ENCODE measurements at regions not wholly inside any gene's neighbourhood (a gene's known extent, or its start where the extent isn't known, plus 50 kb on each side); places are given as distances from the start of the nearest gene placed in this dataset.

GRCh38 chr16:35690413-35690812, 2231.0 kb downstream of the TP53TG3F start:
- Mint-ChIP-seq H3K27me3 (ENCODE audit: low read depth, unreplicated experiment) (no peaks in the 10 kb centered on the region), H3K36me3 (ENCODE audit: low read depth, unreplicated experiment) (no peaks in the 10 kb centered on the region), H3K4me3 (ENCODE audit: unreplicated experiment) (no peak overlapping the region), H3K27ac (ENCODE audit: unreplicated experiment) (no peak overlapping the region), H3K9me3 (ENCODE audit: unreplicated experiment) (peaks cover 21% of the 10 kb centered on the region), H3K4me1 (ENCODE audit: low read depth, unreplicated experiment) (no peaks in the 10 kb centered on the region)
- TF ChIP-seq, protein P1, sequence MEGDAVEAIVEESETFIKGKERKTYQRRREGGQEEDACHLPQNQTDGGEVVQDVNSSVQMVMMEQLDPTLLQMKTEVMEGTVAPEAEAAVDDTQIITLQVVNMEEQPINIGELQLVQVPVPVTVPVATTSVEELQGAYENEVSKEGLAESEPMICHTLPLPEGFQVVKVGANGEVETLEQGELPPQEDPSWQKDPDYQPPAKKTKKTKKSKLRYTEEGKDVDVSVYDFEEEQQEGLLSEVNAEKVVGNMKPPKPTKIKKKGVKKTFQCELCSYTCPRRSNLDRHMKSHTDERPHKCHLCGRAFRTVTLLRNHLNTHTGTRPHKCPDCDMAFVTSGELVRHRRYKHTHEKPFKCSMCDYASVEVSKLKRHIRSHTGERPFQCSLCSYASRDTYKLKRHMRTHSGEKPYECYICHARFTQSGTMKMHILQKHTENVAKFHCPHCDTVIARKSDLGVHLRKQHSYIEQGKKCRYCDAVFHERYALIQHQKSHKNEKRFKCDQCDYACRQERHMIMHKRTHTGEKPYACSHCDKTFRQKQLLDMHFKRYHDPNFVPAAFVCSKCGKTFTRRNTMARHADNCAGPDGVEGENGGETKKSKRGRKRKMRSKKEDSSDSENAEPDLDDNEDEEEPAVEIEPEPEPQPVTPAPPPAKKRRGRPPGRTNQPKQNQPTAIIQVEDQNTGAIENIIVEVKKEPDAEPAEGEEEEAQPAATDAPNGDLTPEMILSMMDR (IDR thresholded peaks at IDR 0.05; ENCODE audit: insufficient read depth, low read depth, low read length) = no peak
- TF ChIP-seq EZH2 (IDR thresholded peaks at IDR 0.05; ENCODE audit: insufficient read depth, low read length) = no peak
- Histone ChIP-seq H3K9me3 (ENCODE audit: insufficient read depth, low read depth, low read length) (peaks cover 3% of the 10 kb centered on the region), H3K4me1 (ENCODE audit: insufficient read depth, low read length) (no peaks in the 10 kb centered on the region), H3K79me2 (ENCODE audit: insufficient read depth, low read length) (no peaks in the 10 kb centered on the region), H3K36me3 (ENCODE audit: insufficient read depth, low read length) (no peaks in the 10 kb centered on the region), H4K20me1 (ENCODE audit: insufficient read depth, low read length) (no peaks in the 10 kb centered on the region), H2AFZ (ENCODE audit: low read depth, low read length) (no peak overlapping the region), H3K4me2 (ENCODE audit: low read length) (no peak overlapping the region), H3K4me3 (ENCODE audit: insufficient read depth, low read depth, low read length) (no peak overlapping the region), H3K27me3 (ENCODE audit: insufficient read depth, low read length) (no peaks in the 10 kb centered on the region), H3K27ac (ENCODE audit: low read depth, low read length) (no peak overlapping the region), H3K9ac (ENCODE audit: low read length) (no peak overlapping the region)
- no peak for FAIRE-seq
- DNase-seq (ENCODE audit: low read depth) = no peak

GRCh38 chr16:35691057-35691456, 2231.6 kb downstream of the TP53TG3F start:
- Histone ChIP-seq H3K4me2 (ENCODE audit: low read length) (no peak overlapping the region), H3K79me2 (ENCODE audit: insufficient read depth, low read length) (no peaks in the 10 kb centered on the region), H3K4me1 (ENCODE audit: insufficient read depth, low read length) (no peaks in the 10 kb centered on the region), H3K9ac (ENCODE audit: low read length) (no peak overlapping the region), H3K9me3 (ENCODE audit: insufficient read depth, low read depth, low read length) (peaks cover 3% of the 10 kb centered on the region), H3K27ac (ENCODE audit: low read depth, low read length) (no peak overlapping the region), H4K20me1 (ENCODE audit: insufficient read depth, low read length) (no peaks in the 10 kb centered on the region), H3K27me3 (ENCODE audit: insufficient read depth, low read length) (no peaks in the 10 kb centered on the region), H2AFZ (ENCODE audit: low read depth, low read length) (no peak overlapping the region), H3K36me3 (ENCODE audit: insufficient read depth, low read length) (no peaks in the 10 kb centered on the region), H3K4me3 (ENCODE audit: insufficient read depth, low read depth, low read length) (no peak overlapping the region)
- Mint-ChIP-seq H3K27ac (ENCODE audit: unreplicated experiment) (no peak overlapping the region), H3K27me3 (ENCODE audit: low read depth, unreplicated experiment) (no peaks in the 10 kb centered on the region), H3K4me1 (ENCODE audit: low read depth, unreplicated experiment) (no peaks in the 10 kb centered on the region), H3K9me3 (ENCODE audit: unreplicated experiment) (peaks cover 19% of the 10 kb centered on the region), H3K36me3 (ENCODE audit: low read depth, unreplicated experiment) (no peaks in the 10 kb centered on the region), H3K4me3 (ENCODE audit: unreplicated experiment) (no peak overlapping the region)
- DNase-seq (ENCODE audit: low read depth) (no peak), FAIRE-seq (no peak)
- TF ChIP-seq, protein P1 (IDR thresholded peaks at IDR 0.05; ENCODE audit: insufficient read depth, low read depth, low read length) = no peak
- no peak for TF ChIP-seq EZH2 (IDR thresholded peaks at IDR 0.05; ENCODE audit: insufficient read depth, low read length)

DNA sequence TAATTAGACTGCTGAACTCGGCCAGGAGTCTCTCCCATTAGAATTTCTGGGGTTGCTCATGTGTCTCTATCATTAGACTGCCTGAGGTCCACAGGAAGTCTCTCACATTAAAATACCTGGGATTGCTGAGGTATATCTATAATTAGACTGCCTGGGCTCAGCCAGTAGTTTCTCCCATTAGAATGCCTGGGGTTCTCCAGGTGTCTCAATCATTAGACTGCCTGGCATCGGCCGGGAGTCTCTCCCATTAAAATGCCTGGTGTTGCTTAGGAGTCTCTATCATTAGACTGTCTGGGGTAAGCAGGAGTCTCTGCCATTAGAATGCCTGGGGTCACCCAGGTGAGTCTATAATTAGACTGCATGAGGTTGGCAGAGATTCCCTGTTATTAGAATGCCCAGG, 2233.4 kb downstream of the TP53TG3F start:
- FAIRE-seq (no peak), DNase-seq (ENCODE audit: low read depth) (no peak)
- Mint-ChIP-seq H3K36me3 (ENCODE audit: low read depth, unreplicated experiment) (no peaks in the 10 kb centered on the region), H3K27me3 (ENCODE audit: low read depth, unreplicated experiment) (no peaks in the 10 kb centered on the region), H3K4me1 (ENCODE audit: low read depth, unreplicated experiment) (no peaks in the 10 kb centered on the region), H3K27ac (ENCODE audit: unreplicated experiment) (no peak overlapping the region), H3K4me3 (ENCODE audit: unreplicated experiment) (no peak overlapping the region), H3K9me3 (ENCODE audit: unreplicated experiment) (peaks cover 8% of the 10 kb centered on the region)
- Histone ChIP-seq H2AFZ (ENCODE audit: low read depth, low read length) (no peak overlapping the region), H3K9ac (ENCODE audit: low read length) (no peak overlapping the region), H3K79me2 (ENCODE audit: insufficient read depth, low read length) (no peaks in the 10 kb centered on the region), H3K9me3 (ENCODE audit: insufficient read depth, low read depth, low read length) (peaks cover 3% of the 10 kb centered on the region), H3K27me3 (ENCODE audit: insufficient read depth, low read length) (no peaks in the 10 kb centered on the region), H3K36me3 (ENCODE audit: insufficient read depth, low read length) (no peaks in the 10 kb centered on the region), H3K27ac (ENCODE audit: low read depth, low read length) (no peak overlapping the region), H3K4me3 (ENCODE audit: insufficient read depth, low read depth, low read length) (no peak overlapping the region), H4K20me1 (ENCODE audit: insufficient read depth, low read length) (no peaks in the 10 kb centered on the region), H3K4me2 (ENCODE audit: low read length) (no peak overlapping the region), H3K4me1 (ENCODE audit: insufficient read depth, low read length) (no peaks in the 10 kb centered on the region)
- no peak for TF ChIP-seq EZH2 (IDR thresholded peaks at IDR 0.05; ENCODE audit: insufficient read depth, low read length)
- TF ChIP-seq, protein P1 (IDR thresholded peaks at IDR 0.05; ENCODE audit: insufficient read depth, low read depth, low read length) = no peak

Measured in astrocyte (in vitro differentiated cells and primary cell).